Kidney epithelial cell (primary cell): ENCODE measurements at regions not wholly inside any gene's neighbourhood (a gene's known extent, or its start where the extent isn't known, plus 50 kb on each side); places are given as distances from the start of the nearest gene placed in this dataset.

Experiments used
- DNase-seq: peaks from one replicate; pipeline ENCODE4 v3.0.0-alpha.2; 2010; ENCODE audit warnings: low read depth
- H3K27me3 ChIP-seq: 2 replicates; pipeline ENCODE4 v1.6.0; 2011; ENCODE audit warnings: low read length; ENCODE audit not compliant: control insufficient read depth, insufficient read depth
- H3K36me3 ChIP-seq: 2 replicates; pipeline ENCODE4 v1.5.1; 2011; ENCODE audit warnings: low read length; ENCODE audit not compliant: control insufficient read depth, insufficient read depth
- H3K4me3 ChIP-seq: 2 replicates; pipeline ENCODE4 v1.5.1; 2011; ENCODE audit warnings: low read depth, mild to moderate bottlenecking, control low read depth, low read length
- CTCF ChIP-seq: IDR thresholded peaks from 2 replicates; pipeline ENCODE4 v1.5.1; 2011; ENCODE audit warnings: mild to moderate bottlenecking, moderate library complexity, low read length, control low read depth, inconsistent platforms; ENCODE audit not compliant: insufficient read depth, poor library complexity, severe bottlenecking

- no peak overlapping the region for H3K4me3 ChIP-seq
- H3K36me3 ChIP-seq = no peaks in the 10 kb centered on the region
- TF ChIP-seq CTCF = no peak
- no peak for DNase-seq
- no peaks in the 10 kb centered on the region for H3K27me3 ChIP-seq
Observed at GRCh38 chr11:116310698-116311097, 462.1 kb downstream of the BUD13 start.

- no peaks in the 10 kb centered on the region for H3K36me3 ChIP-seq
- TF ChIP-seq CTCF = no peak
- no peak overlapping the region for H3K4me3 ChIP-seq
- DNase-seq = peak; percentile 58
- H3K27me3 ChIP-seq = no peaks in the 10 kb centered on the region
Observed at GRCh38 chr11:116310226-116310625, 462.6 kb downstream of the BUD13 start.

GRCh38 chr11:116309446-116309845, 463.3 kb downstream of the BUD13 start:
- H3K4me3 ChIP-seq = no peak overlapping the region
- H3K27me3 ChIP-seq = no peaks in the 10 kb centered on the region
- no peak for TF ChIP-seq CTCF
- no peak for DNase-seq
- H3K36me3 ChIP-seq = no peaks in the 10 kb centered on the region

- H3K36me3 ChIP-seq = no peaks in the 10 kb centered on the region
- DNase-seq = no peak
- no peaks in the 10 kb centered on the region for H3K27me3 ChIP-seq
- no peak overlapping the region for H3K4me3 ChIP-seq
- no peak for TF ChIP-seq CTCF
Observed at GRCh38 chr11:116302756-116303155, 470.0 kb downstream of the BUD13 start.

GRCh38 chr11:116301141-116301540, 471.6 kb downstream of the BUD13 start:
- TF ChIP-seq CTCF = no peak

GRCh38 chr11:116300232-116300631, 472.6 kb downstream of the BUD13 start:
- DNase-seq = no peak
- TF ChIP-seq CTCF = no peak
- Histone ChIP-seq H3K36me3 (no peaks in the 10 kb centered on the region), H3K4me3 (no peak overlapping the region), H3K27me3 (no peaks in the 10 kb centered on the region)

More at GRCh38 chr11:116301141-116301540, 471.6 kb downstream of the BUD13 start:
- Histone ChIP-seq H3K27me3 (no peaks in the 10 kb centered on the region), H3K4me3 (no peak overlapping the region), H3K36me3 (no peaks in the 10 kb centered on the region)
- DNase-seq = no peak
